GM21390 (cell line): ENCODE measurements at regions not wholly inside any gene's neighbourhood (a gene's known extent, or its start where the extent isn't known, plus 50 kb on each side); places are given as distances from the start of the nearest gene placed in this dataset.
"Not testable (repeated sequence)": the region's sequence is repeated elsewhere in the genome, so short reads cannot be mapped to it uniquely, and the experiment has no call there.

ENCODE experiments used
- ATAC-seq: cut with Tn5 transposase; IDR thresholded peaks from one replicate; pipeline ENCODE4 v1.9.1; 2021; ENCODE audit not compliant: unreplicated experiment

DNA sequence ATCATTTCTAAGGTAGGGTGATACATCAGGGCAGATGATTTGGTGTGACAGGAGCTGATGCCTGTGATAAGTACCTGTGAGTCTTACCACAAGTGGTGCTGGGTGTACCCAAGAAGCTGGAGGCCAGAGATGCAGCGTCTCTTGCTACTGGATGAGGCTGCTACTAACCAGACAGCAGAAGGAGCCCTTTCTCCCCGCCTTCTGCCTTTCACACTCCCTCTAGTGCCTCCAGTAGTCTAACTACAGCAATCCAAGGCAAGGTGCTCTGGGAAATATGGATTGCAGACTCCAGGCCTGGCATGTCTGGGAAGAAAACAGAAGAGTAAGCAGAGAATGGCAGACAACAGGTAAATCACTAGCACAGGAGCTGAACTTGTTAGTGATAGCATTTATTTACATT is 470.8 kb downstream of the NKX6-1 start:
- no peak for ATAC-seq

DNA sequence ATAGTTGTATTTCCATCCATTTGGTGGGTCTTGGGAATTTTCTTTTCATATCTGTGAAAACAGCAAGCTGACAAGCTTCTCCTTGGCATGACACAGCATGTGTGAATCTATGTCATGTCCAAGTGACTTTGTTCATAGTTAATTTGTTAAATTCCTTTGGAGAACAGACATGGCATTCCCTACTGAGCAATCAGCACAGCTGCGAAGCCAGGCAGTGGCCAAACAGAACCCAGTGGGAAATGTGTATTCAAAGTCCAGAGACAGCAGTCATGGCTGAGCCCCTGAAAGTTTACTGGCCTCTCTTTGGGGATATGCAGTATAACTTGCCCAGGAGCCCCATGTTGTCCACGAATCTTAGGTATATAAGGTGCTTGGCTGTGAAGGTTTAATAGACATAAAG is 474.7 kb downstream of the NKX6-1 start:
- no peak for ATAC-seq

DNA sequence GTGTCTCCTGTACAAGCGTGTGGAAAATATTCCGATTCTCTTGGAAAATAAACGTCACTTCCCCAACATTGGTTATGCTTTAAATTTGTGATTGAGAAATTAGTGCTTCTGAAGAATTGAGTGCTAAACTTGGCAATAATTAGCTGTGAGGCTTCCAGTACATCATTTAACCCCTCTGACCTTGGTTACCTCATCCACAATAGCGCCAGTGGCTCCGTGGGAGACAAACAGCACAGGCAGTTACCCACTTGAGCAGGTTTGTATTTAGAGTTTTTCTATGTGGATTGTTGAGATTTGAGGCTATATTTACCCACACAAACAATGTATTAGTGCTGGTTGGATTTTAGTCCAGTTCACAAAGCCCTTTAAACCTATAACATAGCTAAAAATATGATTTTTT is 476.5 kb downstream of the NKX6-1 start:
- ATAC-seq = no peak

DNA sequence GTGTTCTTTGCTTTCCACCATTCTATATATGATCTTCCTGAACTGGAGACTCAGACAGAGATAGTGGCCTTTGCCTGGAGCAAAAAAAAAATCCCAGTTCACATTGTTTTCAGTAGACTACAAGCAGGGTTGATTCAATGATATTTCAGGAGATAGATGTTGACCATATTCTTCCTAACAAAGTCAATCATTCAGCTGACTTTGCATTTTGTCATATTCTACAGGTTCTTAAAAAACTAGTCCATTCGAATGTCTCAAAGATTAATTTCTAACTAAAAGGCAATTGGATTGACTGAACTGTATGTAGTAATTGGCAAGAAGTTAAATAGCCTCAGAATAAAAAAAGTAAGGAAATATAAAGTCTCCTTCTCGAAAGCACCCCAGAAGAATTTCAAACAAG is 479.5 kb downstream of the NKX6-1 start:
- ATAC-seq = no peak

DNA sequence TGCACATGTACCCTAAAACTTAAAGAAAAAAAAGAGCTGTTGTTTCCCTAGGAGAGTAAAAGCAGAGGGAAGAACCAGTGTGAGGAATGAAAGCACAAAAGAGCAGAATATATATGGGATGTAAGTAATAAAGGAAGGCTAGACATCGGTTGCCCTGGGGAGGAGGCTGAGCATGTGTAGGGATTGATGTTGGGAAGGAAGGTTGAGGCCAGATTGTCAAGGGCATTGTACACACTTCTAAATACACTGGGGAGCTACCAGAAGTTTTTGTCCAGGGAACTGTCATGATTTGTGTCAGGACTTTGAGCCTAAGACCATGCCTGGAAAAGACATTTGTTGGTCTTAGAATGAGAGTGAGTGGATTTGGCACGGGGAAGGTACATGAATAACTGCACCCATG is 467.1 kb downstream of the GPAT3 start:
- no peak for ATAC-seq

DNA sequence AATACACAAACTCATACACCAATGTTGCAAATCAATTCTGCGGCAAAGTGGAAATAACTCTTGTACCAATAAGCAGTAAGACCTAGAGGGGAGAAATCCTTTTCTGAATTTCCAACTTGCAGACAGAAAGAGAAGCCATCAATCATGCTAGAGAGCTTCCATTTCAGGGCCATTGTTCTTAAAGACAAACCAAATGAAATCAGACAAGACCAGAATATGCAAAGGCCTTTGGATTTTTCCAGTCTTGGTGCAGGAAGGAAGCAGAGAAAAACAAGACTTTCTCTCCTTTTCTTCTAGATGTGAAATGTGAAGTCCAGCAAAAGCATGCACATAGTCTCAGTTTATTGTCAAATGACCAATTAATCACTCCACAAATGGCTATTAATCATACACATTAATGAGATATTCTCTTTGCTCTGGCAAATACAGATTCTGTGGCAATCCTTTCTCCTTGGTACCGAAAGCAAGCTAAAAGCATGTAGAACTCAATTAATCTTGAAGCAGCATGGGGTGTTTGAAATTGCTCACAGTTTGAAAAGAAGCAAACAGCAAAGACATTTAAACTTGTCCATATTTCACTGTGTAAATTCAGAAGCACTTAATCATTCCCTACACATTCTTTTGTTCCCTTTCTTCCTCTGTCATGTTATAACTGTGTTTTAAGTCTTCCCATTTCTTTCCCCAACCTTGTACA is 466.1 kb downstream of the GPAT3 start:
- ATAC-seq = no peak

DNA sequence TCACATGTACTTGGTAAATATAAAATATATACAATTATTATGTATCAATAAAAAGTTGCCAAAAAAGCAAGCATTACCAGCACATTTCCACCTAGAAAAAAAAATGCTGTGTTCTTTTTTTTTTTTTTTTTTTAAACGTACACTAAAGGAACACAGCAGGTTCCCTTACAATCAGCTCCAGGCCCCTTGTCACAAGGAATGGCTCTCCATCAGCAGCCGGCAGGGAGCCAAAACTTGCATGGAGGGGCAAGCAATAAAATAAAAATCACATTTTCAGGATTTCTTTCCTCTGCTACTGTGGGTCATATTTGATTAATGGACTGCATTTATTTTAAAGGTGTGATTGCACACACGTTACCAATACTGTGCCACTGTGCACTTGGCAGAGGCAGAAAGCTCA is 460.3 kb downstream of the GPAT3 start:
- ATAC-seq = no peak

DNA sequence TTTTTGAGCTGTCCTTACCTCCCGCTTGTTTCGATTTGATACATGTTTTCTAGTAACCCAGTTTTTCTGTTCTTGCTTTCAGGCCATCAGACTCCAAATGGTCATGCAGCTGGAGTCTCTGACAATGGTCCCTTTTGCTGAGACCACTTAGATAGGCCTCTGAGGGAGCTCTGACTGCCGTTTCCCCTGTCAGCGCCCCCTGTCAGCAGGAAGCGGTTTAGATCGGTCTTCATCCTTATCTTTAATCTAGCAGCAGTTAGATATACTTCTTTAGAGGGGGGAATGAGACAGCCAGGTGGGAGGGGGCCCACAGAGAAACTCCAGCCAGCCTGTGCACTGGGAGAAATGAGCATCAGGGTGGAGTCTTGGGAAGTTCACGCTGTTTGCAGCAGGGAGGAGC is 457.9 kb downstream of the GPAT3 start:
- no peak for ATAC-seq

DNA sequence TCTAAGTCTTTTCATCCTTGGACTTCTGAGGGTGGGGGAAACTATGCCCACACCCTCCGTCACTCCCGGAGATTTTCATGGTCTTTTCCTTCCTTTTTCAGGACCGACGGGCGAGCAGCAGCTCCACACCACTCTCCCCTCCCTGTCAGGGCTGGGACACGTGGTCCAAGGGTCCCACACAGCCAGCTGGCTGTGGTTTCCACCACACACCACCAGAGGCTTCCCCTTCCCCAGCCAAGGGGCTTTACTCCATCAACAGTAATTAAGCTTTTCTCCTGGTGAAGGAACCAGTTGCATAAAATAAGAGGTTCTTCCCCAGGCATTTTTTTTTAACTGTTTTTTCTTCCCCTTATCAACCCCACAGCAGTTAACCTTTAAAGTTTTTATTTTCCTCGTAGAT is 453.9 kb downstream of the GPAT3 start:
- no peak for ATAC-seq

DNA sequence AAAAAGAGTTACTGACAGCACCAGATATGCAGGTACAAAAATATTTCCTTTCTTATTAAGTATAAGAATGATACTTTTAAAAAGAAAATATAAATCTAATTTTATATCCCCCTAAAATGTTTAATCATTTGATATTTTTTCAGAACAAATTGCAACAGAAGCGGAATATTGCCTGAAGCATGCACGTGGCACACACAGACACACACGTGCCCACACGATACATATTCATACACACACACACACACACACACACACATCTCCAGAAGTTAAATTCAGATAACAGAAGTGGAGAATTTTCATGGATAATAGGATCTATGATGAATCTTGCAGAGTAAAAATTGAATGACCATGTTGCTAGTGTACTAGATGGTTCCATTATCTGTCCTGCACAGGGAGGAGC is 445.2 kb downstream of the GPAT3 start:
- no peak for ATAC-seq

DNA sequence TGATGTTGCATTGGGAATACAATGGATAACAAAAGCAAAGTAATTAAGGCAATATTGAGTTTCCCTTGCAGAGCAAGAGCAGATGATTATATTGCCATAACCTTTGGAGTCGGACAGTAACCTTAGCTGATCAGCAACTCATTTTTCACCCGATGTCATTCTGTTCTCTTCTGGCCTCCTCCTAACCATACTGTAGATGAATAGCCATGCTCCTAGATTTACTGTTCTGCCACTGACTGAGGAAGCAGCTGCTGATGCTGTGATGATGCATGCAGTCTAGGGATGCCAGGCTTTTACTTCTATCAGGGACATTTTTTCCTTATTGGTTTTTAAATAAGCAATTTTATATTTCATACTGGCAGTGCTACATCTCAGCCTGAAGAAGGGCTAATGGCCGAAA is 443.9 kb downstream of the GPAT3 start:
- no peak for ATAC-seq

DNA sequence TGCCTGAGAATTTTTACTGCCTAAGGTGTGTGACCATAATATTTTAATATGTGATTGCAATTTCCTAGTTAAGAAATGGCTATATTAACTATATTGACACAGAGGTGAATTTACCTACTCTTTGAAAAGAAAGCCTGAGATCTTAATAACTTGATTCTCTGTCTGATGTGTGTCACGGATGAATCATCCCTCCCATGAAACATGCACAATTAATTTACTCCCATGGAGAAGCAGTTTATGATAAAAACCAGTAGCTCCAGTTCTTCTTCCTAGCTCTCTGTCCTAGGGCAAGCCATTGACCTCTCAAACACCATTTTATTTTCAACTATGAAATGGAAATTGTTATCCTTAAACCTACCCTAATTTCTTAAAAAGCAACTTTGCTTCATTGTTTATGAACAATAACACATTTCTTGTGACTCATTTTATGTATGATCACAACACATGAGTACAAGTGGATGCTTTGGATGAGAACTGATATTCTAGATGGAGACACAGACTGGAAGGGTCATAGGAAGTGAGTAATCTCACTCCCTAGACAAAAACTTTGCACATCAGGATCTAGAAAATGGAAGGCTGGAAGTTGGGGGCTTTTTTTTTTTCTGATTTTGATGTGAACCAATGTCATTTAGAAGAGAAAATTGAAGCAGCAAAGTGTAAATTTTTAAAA is 438.3 kb downstream of the GPAT3 start:
- no peak for ATAC-seq

DNA sequence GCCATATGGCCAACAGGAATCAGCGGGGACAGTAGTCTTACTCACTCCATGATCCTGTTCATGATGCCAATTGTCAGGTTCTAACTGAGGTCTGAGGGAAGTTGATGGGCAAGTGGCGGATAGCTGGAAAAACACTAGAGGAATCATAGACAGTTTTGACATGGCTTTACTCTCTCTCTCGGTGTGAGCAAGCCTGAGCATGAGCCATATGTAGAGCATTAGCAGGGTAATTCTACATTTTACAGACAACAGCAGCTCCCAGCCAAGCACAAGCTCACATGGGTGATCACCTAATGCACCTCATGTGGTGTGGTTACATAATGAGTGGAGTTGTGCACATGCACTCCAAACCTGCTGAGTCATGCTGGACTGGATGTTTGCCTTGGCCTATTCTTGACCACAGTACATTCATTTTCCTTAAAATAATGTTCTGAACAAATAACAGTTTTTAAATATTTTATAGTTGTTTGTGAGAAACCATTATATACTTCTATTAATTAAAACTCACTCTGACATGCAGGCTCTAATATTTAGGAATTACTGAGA is 429.2 kb downstream of the GPAT3 start:
- no peak for ATAC-seq

DNA sequence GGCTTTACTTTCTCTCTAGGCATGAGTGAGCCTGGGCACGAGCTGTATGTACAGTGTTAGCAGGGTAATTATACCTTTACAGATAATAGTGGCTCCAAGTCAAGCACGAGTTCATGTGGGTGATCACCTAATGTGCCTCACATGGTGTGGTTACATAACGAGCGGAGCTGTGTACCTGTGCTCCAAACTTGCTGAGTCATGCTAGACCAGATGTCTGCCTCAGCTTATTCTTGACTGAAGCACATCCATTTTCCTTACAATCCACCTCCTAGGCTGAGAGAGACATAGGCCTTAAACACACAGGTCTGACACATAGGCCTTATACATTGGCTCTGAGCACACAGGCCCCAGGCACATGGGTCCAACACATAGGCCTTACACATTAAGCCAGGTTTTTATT is 426.6 kb downstream of the GPAT3 start:
- no peak for ATAC-seq

DNA sequence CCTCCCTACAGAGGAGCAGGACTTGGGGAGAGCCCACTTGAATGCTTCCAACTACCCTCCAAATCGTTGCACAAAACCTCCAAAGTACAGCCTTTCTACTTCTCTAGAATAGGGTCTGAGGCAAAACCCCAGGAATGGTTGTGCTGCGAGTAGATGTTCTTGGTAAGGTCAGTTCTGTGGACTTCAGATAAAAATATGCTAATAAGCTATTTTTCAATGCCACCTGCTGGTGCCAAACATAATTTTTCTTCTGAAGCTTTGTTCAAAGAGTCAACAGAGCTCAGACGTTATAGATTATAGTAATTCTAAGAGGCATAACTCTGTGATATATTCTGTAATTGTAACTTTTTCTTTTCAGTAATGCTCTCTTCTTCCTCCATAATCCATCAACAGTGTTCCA is 425.7 kb downstream of the GPAT3 start:
- no peak for ATAC-seq

DNA sequence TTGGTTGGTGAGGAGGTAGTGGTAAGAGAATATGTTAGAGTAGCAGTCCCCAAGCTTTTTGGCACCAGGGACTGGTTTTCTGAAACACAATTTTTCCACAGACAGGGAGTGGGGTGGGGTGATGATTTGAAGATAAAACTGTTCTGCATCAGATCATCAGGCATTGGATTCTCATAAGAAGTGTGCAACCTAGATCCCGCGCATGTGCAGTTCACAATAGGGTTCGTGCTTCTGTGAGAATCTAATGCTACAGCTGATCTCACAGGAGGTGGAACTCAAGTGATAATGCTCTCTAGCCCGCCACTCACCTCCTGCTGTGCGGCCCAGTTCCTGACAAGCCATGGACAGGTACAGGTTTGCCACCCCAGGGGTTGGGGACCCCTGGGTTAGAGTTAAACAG is 423.3 kb downstream of the GPAT3 start:
- no peak for ATAC-seq

DNA sequence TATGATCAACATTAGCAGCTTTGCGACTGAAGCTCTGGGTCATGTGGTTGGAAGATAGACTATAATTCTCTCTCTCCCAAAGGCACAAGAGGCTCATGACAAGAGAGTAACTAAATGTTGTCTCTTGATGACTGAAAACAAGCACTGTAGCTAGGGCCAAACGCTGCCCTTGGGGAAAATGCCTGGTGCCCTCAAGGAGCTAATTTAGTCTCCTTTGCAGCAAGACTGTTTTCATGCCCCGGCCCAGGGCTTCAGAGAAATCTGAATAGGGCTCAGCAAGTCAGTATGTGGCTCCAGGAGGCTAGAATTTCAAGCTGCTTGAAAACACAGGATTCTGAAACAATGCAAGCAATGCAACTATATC is 411.9 kb downstream of the GPAT3 start:
- no peak for ATAC-seq

DNA sequence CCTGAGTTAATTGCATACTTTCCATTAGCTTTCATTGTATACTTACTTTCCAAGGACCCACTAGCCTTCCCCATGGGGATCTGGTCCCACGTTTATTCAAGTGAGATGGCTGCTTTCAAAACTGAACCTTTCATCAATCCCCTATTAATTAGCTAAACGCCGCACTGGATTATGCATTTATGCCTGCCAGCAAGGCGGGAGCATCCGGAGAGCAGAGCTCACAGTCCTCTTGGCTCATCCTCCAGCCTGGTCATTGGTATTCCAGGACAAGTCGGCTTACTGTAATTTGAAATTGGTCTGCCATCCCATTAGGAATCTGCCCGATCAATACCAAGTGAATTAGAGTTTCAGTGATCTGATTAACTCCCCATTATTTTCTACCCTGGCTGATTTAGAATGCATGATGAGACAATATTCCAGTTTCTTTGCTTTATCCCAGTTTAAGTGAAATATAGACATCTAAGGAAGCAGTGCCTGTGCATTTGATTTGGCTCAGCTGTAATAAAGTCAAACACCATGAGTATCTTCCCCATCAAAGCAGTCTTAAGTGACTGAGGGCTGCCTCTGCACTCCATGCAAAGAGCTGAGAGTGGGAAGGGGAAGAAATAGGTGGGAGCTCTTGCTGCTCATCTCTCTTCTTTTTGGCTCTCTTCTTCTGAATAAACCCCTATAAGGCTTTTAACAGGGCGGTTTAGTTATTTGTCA is 411.4 kb downstream of the GPAT3 start:
- ATAC-seq = no peak

DNA sequence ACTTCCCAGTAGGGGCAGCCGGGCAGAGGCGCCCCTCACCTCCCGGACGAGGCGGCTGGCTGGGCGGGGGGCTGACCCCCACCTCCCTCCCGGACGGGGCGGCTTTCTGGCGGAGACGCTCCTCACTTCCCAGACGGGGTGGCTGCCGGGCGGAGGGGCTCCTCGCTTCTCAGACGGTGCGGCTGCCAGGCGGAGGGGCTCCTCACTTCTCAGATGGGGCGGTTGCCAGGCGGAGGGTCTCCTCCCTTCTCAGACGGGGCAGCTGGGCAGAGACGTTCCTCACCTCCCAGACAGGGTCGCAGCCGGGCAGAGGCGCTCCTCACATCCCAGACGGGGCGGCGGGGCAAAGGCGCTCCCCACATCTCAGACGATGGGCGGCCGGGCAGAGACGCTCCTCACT is 407.8 kb downstream of the GPAT3 start:
- not testable (repeated sequence) for ATAC-seq

DNA sequence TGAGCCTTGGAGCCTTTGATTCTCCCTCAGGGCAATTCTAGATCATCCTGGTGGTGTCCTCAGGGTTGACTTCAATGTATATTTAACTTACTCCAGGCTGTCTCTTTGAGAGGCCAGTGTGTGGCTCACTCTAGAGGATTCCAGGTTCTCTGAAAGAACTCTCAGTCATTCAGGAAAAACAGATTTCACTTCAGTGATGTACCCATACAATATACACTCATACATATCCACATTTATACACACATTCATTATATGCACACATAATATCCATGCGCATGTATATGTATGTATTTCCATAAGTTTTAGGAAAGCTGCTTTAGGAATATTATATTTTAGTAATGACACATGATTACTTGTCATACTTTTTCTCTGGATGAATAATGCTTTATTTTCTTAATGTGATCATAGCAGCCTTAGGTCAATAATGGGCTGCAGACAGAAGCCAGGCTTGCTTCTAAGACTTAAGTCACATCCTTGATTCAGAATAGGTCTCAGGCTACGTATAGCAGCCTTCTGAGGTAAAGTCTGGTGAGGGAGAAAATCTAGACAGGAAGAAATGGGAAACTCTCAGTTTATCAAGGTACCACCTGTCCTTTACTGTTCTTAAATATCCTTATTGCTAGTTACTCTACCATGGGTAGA is 397.0 kb downstream of the GPAT3 start:
- no peak for ATAC-seq

DNA sequence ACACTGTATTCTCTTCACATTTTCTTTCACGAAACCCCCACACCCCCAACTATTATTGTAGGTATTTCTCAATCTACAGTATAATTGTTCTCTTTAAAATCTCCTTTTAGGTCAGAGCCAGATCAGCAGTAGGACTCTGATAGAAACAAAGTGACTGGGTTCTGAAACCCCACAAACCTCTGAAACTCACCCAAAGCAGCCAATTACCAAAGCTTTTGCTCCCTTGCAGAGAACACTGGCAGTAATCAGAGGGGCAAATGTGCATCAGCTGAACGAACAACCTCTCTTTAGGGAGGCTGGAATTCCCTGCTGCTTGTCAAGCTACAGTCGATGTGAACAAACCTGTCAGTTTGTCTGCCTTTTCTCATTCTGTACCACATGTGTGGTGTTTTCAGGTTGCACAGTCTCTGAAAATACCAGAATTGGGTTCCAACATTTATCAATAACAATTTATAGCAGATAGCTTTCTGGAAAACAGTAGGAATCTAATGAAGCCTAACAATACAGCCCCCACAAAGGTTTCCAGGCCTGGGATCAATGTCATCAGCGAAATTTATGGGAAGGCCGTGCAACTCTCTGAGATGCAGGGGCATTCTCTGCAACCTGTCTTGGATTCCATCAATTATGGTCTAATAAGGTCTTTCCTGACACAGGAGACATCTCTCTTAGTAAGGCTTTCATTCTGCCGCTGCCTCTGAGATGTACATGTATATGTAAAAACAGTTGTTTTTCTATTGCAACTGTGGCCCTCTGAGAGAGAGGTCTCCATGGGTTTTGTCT is 395.9 kb downstream of the GPAT3 start:
- peak; percentile 69 for ATAC-seq
